GM03348 (cell line): ENCODE measurements at regions not wholly inside any gene's neighbourhood (a gene's known extent, or its start where the extent isn't known, plus 50 kb on each side); places are given as distances from the start of the nearest gene placed in this dataset.
A peak's percentile ranks its signal among the peaks of the same experiment; 100 is the strongest.
"Not testable (repeated sequence)": the region's sequence is repeated elsewhere in the genome, so short reads cannot be mapped to it uniquely, and the experiment has no call there.

Experiments used
- DNase-seq: peaks from one replicate; pipeline ENCODE4 v3.0.0; 2012; ENCODE audit warnings: low spot score

GRCh38 chr2:39872748-39873147, 93.7 kb upstream of the THUMPD2 start:
- DNase-seq = no peak

- peak; percentile 82 for DNase-seq
These were observed 92.3 kb upstream of the THUMPD2 start for GRCh38 chr2:39871291-39871761.

GRCh38 chr2:39870871-39871270, 91.8 kb upstream of the THUMPD2 start:
- no peak for DNase-seq

GRCh38 chr2:39867268-39867667, 88.2 kb upstream of the THUMPD2 start:
- DNase-seq = no peak

GRCh38 chr2:39865751-39866150, 86.7 kb upstream of the THUMPD2 start:
- no peak for DNase-seq

DNA sequence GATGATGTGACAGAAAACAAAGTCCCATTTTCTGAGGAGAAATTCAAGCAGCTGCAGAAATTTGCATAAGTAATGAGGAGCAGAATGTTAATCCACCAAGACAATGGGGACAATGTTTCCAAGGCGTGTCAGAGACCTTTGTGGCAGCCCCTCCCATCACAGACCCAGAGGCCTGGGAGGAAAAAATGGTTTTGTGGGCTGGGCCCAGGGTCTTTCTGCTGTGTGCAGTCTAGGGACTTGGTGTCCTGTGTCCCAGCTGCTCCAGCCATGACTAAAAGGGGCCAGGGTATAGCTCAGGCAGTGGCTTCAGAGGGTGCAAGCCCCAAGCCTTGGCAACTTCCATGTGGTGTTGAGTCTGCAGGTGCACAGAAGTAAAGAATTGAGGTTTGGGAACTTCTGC, 84.6 kb upstream of the THUMPD2 start:
- not testable (repeated sequence) for DNase-seq

DNA sequence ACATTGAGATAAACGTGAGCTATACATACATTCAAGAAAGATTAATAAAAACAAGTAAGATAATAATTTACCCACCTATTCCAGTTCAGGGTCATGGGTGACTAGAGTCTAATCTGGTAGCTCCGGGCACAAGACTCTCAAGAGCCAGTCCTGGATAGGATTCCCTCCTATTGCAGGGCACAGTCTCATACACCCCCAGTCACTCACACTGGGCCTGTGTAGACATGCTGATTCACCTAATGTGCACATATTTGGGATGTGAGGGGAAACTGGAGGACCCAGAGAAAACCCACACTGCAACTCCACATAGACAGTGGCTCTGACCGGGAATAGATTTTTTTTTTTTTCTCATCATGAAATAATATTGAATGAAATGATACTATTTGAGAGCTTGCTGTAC, 81.5 kb upstream of the THUMPD2 start:
- DNase-seq = no peak

DNA sequence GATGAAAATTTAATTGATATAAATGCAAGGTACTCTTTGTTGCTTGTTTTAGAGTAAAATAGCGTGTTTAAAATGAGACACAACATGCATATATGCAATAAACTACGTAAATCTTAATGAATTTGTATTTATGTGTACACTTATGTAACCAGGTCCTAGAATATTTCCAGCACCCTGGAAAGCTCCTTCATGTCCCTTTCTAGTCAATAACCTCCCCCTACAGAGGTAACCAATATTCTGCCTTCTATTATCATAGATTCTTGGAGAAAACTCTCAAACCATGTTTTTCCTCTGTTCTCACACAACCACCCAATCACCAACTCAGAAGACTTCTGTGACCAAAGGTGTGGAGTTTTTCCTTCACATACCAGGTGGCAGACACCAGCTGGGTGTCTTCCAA, 79.6 kb upstream of the THUMPD2 start:
- no peak for DNase-seq

DNA sequence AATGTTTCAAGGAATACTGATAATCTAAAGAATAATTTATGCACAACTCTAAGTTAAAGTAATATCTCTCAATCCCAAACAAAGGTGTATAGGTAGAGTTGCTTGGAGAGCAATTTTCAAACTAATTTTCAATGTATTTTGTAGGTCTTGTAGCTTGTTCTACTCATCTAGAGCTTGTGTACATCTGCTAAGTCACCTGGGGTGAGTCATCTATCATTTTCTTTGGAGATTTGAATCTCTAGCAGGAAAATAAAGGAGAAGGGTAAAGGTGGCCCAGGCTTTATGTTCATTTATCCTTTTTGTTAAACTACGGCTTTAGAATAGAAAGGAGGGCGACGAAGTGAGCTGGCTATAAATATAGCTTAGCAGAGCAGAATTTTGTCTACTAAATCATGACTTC, 76.8 kb upstream of the THUMPD2 start:
- DNase-seq = no peak

DNA sequence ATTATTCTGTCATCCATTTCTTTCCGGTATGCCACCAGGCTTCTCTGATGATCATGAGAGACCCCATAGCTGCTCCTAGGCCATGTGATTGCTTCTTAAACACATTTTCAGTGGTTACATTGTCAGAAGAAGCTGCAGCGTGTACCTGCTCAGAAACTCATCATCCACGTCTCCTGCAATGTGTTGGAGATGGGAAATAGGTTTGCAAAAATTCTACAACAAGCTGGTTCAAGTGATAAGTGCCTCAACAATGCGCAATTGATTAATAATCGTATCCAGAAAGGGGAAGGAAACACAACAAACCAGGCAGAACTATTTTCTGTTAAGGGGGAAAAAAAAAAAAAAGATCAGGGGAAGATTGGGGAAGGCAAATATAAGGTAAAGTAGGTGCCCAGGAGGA, 75.7 kb upstream of the THUMPD2 start:
- no peak for DNase-seq

DNA sequence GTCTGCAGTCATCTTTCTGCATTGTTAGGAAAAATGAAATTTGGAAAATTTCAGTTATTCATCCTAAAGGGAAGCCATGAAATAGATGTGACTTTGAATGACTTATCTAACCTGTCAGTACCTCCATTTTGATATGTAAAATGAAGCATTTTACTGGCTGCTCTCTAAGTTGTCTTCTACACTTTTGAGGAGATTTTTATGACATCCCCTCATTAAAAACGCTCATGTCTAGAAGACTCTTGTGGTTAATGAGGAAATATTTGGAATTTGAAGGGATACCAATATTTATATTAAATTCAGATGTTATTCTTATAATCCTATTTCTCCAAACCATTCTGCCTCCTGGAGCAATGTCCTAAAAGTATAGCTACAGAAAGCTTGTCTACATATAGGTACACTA, 73.8 kb upstream of the THUMPD2 start:
- no peak for DNase-seq

DNA sequence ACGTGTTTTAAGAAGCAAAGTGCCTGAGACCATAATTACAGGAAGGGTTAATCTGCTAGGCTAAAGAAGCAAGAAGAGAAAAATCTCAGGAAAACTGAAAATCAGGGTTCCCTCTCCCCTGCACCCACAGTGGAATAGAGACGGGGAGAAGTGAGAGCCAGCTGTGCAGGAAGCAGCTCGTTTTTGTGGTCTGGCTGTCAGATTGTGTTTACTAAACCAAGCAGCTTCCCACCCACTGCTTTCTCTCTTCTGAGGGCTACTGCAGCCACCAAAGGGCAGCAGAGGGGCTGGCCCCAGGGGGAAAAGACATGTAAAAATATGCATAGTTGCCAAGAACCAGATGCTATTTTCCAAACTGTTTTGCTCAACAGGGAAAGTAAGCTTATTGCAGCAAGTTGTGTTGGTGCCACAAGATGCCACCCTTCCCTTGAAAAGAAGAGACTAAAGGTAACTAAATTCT, 72.6 kb upstream of the THUMPD2 start:
- peak; percentile 74 for DNase-seq

GRCh38 chr2:39851251-39851650, 72.2 kb upstream of the THUMPD2 start:
- peak; percentile 65 for DNase-seq

- DNase-seq = no peak
These were observed 71.0 kb upstream of the THUMPD2 start for GRCh38 chr2:39849982-39850526.

GRCh38 chr2:39849064-39849463, 70.0 kb upstream of the THUMPD2 start:
- DNase-seq = no peak

DNA sequence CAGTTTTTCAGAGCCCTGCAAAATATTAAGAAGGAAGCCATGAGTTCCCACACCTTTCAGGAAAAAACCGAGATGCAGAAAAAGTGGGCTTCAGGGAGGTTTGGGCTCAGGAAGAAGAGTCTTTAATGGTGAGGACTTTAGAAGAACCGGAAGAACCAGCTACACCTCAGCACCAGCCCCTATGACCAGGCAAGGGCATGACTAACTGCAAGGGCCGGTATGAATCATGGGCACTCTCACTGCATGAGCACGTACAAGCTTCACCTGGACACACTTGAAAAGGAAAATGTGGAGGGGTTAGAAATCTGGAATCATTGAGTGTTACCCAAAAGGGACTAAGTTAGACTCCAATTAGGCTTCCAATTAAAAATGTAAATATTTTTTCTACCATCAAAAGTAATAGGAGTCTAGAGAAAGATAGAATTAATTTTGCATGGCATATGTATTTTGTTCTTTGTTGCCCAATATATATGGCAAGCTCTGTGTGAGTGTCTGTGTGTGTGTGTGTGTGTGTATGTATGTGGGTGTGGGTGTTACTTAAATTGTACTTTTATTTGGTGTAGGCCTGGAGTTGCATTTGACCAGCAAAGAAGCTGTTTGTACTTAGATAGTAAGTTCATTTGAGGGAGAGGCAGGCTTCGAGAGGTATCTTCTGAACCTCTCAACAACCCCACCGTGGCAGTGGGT, 66.5 kb upstream of the THUMPD2 start:
- no peak for DNase-seq

GRCh38 chr2:39839261-39839848, 60.3 kb upstream of the THUMPD2 start:
- no peak for DNase-seq

DNA sequence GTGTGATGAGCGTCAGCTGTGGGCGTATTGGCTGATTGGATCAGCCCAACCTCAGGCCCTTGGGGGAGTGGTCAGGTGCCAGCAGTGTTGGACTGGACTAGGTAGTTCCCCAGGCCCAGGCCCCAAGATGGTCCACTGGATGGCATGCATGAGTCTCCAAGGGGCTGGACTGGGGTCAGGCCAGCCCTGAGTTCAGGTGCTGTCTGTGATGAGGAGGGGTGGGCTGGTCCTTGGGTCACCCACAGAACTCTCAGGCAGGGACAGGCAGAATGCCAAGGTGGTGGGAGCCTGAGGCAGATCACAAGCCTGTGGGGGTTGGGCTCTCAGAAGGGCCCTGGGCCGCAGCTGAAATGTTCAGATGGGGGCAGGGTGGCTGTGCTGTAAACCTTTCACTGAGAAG, 59.5 kb upstream of the THUMPD2 start:
- no peak for DNase-seq

DNA sequence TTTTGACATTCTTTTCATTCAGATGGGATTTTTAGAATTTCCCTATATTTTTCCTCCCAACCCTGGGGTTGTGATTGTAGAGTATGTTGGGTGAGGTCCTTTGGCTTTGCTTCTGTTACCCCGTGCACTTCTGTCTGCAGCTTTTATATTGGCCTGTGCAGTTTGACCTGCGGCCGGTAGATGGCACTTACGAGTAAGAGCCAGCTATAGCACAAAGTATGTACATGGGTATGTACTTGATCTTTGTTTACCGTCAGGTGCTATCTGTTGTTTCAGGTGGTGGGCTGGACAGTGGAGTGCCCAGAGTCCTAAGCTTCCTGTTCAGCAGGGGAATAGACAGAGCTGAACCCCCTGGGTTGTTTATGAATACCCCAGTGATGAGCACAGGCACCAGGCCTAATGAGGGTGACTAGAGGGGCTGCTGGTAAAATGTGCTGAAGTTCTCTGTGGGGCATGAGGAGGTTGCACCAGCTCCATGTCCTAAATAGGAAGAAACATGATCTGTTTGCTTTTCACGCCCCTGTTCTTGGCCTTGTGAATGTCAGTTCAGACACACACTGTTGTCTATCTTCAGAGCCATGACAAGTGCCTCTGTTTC, 58.9 kb upstream of the THUMPD2 start:
- peak; percentile 45 for DNase-seq

DNA sequence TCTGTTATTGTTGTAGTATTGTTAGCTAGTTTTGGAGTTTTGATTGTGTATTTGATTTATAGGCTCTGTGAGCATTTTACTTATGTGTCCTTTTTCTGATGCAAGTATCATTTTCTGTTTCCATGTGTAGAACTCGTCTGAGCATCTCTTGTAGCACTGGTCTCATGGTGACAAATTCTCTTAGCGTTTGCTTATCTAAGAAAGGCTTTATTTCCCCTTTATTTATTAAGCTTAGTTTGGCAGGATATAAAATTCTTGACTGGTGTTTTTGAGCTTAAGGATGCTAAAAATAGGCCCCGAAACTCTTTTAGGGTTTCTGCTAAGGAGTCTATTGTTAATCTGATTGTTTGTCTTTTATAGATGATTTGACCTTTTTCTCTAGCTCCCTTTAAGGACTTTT, 57.6 kb upstream of the THUMPD2 start:
- no peak for DNase-seq

DNA sequence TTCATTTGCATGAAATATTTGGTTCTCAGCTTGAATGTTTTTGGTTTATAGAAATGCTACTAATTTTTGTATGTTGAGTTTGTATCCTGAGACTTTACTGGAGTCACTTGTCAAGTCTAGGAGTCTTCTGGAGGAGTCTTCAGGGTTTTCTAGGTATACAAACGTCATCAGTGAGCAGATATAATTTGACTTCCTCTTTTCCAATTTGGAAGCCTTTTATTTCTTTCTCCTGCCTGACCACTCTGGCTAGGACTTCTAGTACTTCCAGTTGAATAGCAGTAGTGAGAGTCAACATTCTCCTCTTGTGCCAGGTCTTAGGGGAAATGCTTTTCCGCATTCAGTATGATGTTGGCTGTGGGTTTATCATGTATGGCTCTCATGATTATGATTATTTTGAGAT, 55.4 kb upstream of the THUMPD2 start:
- no peak for DNase-seq

DNA sequence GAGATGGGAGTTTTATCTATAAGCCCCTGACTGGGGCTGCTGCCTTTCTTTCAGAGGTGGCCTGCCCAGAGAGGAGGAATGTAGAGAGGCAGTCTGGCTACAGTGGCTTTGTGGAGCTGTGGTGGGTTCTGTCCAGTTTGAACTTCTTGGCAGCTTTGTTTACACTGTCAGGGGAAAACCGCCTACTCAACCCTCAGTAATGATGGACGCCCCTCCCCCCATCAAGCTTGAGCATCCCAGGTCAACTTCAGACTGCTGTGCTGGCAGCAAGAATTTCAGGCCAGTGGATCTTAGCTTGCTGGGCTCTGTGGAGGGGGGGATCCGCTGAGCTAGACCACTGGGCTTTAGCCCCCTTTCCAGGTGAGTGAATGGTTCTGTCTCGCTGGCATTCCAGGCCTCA, 51.6 kb upstream of the THUMPD2 start:
- not testable (repeated sequence) for DNase-seq
